ENCODE measurements at regions not wholly inside any gene's neighbourhood (a gene's known extent, or its start where the extent isn't known, plus 50 kb on each side); places are given as distances from the start of the nearest gene placed in this dataset.
A peak's percentile ranks its signal among the peaks of the same experiment; 100 is the strongest.

DNA sequence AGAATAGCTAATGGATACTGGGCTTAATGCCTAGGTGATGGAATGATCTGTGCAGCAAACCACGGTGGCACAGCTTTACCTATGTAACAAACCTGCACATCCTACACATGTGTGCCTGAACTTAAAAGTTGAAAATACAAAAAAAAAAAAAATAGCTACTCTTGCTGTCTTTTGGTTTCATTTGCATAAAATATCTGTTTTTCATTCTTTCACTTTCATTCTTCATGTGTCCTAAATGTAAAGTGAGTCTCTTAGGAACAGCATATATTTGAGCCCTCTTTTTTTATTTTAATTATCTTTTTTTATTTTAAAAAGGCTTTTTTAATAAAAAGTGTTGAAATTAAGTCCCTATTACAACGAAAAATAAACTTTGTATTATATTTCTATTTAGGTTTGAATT, 836.1 kb upstream of the KCND2 start:
- no peak for DNase-seq (ENCODE audit: low read depth)

DNA sequence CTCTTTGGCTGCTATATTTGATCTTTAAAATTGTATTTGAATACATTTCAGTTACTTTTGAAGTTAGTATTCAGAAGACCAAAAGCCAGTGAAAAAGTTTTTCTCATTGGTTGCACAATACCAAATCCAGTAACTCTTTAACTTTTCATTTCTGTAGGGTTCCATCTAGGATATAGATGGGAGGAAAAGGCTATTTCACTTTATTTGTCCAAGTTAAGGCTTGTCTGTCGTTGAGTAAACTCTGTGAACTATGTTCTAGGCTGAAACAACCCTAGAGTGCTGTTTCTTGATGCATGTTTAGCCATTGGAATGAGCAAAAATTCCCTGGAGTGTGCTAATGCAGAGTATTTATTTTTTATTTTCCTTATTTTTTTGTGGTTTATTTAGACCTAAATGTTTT, 834.7 kb upstream of the KCND2 start:
- no peak for DNase-seq (ENCODE audit: low read depth)

DNA sequence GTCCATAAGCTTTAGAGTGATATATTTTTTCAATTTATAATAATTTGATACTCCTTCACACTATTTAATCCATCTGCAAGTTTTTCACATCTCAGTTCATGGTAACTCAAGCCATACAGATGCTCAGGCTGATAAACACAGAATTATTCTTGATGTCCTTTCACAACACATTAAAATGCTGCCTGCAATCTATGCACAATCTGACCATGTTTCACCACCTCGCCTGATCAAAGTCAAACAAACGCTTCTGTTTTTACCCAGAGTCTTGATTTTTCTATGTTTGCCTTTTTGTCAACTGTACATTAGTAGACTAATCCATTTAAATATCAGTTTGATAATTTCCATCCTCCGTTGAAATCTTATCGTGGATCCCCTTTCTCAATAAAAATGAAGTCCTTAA, 833.8 kb upstream of the KCND2 start:
- no peak for DNase-seq (ENCODE audit: low read depth)

DNA sequence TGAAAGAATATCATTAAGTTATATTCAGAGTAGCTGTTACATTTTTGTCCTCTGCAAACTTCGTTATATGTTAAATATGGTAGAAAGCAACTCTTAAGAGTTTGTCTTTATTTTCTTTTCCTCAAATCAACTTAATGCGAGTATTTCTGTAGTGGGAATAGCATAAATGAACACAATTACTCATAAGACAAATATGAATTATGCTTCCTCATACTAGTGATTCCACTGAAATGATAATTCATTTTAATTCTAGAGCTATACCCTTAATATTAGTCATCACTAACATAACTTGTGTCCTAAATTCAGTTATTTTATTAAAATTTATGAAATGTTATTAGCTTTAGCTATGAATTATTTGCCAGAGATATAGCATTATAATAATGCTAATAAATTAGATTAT, 820.6 kb upstream of the KCND2 start:
- no peak for DNase-seq (ENCODE audit: low read depth)

DNA sequence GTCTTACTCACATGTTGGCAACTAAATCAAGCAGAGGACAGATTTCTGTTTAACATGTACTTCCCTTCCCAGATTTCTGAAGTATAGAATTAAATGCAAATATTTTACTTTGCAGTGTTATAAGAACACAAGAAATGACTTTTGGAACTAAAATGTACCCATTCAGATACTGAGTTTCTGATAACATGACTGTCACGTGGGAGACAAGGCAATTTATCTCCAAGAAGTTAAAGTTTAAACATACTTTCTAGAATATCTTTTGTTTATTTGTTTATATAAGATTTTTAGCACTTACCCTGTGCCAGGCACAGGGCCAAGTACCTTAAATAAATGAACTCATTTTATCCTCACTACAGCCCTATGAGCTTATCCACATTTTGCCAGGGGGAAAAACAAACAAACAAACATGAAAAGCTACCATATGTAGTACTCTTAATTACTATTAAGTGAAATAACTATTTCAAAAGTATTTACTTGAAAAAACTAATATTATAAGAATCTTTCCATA, 807.1 kb upstream of the KCND2 start:
- no peak for DNase-seq (ENCODE audit: low read depth)

DNA sequence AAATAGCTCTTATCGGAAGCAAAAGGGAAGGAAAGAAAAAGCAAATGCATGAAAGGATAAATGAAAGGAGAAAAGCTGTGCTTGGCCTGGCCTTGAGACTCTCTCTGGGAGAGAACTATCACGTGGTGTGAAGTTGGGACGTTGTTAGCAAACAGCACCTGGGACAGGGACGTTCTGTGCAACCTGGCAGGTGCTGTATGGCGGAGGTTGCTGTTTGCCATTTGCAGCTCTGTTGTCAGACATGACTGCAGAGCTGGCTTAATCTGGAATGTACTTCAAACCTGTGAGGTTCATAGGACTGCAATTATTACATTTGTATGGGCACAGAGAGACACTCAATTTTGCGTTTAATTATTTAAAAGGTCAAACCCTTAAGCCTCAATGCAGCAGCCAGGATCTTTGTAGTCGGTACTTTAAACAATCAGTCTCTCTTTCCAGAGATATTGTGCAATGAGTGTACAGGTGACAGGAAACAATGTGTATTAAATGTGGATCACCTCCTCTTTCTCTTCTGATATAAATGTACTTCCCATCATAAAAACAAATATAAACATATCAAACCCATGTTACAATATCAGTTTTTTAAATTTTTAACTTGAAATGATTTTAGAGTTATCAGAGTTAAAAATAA, 800.5 kb upstream of the KCND2 start:
- no peak for DNase-seq (ENCODE audit: low read depth)

DNA sequence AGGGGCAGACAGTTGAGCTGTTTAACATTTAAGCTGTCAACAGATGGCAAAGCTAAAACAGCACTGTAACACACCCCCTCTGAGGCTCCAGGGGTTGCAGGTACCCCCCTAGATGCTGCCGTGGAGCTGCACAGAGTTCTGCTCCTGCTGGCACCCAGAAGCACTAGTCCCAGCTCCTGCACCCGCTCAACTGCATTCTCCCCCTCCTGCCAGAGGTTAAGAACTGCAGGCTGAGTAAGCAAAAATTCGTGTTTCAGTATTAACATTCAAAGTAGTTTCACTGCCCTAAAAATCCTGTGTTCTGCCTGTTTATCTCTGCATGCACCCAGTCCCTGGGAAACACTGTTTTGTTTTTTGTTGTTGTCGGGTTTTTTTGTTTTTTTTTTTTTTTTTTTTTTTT, 790.8 kb upstream of the KCND2 start:
- no peak for DNase-seq (ENCODE audit: low read depth)

DNA sequence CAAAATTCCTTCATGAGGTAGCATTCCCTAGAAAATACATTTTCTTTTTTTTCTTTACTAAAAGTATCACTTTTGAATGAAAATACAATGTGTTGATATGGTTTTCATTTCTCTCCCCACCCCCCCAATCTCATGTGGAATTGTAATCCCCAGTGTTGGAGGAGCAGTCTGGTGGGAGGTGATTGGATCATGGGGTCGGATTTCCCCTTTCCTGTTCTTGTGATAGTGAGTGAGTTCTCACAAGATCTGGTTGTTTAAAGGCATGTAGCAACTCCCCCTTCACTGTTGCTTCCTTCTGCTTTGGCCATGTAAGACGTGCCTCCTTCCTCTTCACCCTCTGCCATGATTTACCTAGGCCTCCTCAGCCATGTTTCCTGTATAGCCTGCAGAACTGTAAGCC, 790.3 kb upstream of the KCND2 start:
- DNase-seq (ENCODE audit: low read depth) = no peak

DNA sequence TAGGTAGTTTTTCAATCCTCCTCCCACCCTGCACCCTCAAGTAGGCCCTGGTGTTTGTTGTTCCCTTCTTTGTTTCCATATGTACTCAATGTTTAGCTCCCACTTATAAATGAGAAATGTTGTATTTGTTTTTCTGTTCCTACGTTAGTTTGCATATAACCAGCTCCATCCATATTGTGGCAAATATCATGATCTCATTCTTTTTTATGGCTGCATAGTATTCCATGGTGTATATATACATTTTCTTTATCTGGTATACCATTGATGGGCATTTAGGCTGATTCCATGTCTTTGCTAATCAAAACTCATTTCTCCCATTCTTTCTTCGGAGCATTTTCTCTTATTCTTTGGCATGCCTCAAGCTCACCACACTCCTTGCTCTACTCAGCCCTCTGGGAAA, 789.6 kb upstream of the KCND2 start:
- no peak for DNase-seq (ENCODE audit: low read depth)

DNA sequence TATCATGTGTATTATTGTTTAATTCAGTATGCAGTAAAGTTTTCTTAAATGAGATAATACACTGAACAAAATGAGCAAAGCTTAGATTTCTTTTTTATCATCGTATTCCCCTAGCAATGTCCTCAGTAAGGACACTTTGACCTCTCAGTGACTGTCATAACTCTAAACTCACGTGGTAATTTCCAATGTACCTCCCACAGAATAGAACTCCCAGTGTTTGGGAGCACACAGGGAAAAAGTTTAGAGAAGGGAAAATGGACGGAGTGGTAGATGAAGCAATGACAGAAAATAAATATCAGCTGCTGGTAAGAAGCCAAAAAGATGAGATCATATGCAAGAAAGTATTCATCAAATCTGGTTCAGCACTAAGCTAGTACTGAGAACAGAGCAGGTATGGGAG, 758.6 kb upstream of the KCND2 start:
- no peak for DNase-seq (ENCODE audit: low read depth)

DNA sequence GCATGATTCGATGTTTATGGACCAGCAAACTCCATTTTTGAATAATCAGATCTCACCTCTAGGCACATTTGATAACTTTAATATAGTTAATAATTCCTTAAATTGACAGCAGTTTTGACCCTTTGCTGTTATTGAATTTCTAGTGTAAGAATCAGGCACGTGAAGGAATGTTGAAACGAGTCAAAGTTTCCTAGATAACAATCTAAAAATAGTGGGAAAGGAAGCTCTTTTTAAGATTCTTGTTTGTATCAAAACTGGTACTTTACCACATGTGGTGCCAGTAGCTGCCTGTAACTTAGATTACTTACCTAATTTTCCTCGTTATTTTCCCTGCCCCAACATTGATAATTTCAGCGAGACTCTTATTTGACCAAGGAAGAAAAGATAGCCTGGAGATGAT, 757.8 kb upstream of the KCND2 start:
- no peak for DNase-seq (ENCODE audit: low read depth)

DNA sequence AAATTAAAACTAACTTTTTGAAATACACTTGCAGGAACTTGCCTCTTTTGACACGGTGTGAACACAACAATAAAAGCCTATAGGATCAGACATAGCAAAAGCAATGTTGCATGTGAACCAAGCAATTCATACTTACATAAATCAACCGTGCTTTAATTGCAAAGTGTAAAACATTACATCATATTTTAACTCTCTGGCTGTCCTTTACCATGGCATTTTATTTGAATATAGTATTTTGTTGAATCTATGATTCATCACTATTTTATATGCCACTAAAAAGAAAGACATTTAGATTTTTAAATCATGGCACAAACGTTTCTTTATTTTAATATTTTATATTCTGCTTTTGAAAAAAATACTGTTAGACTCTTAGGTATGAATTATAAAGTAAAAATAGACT, 757.0 kb upstream of the KCND2 start:
- DNase-seq (ENCODE audit: low read depth) = no peak

DNA sequence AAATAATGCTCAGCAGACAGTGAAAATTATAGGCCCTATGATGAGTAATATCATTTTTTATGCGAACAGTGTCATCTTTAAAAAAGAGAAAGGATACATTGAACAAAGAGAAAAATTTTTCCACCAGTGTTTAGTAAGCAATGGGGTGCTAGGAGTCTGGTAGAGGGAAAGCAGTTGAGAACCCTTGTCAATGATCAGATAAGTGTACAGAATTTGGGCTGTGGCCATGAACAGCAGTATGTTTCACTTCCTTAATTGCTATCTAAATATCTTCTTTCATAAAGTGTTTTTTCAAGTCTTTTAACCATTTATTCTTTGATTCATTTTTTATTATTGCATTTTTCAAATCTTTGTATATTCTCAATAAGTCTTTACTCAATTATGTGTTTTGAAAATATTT, 750.7 kb upstream of the KCND2 start:
- no peak for DNase-seq (ENCODE audit: low read depth)

DNA sequence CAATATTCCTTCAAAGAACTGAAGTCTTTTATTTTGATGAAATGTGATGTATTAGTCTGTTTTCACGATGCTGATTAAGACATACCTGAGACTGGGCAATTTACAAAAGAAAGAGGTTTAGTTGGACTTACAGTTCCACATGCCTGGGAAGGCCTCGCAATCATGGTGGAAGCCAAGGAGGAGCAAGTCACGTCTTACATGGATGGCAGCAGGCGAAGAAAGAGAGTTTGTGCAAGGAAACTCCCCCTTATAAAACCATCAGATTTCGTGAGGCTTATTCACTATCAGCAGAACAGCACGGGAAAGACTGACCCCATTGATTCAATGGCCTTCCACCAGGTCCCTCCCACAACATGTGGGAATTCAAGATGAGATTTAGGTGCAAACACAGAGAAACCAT, 750.3 kb upstream of the KCND2 start:
- no peak for DNase-seq (ENCODE audit: low read depth)

DNA sequence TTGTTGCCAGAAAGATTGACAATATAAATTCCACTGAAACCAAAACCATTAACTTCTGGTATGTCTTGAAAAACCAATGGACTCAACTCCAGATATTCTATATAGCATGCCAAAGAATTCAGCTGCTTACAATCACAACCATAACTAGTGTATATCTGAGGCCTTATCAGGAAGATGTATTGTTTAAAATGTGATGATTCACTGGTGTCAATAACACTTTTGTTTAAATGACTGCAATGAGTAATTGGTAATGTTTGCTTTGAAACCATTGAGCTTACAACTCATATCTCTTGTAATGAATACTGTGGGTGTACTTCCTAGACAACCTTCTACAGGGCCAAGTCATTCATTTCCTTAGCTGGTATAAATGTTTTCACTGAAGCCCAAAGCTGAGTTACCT, 727.9 kb upstream of the KCND2 start:
- DNase-seq (ENCODE audit: low read depth) = peak; percentile 49

DNA sequence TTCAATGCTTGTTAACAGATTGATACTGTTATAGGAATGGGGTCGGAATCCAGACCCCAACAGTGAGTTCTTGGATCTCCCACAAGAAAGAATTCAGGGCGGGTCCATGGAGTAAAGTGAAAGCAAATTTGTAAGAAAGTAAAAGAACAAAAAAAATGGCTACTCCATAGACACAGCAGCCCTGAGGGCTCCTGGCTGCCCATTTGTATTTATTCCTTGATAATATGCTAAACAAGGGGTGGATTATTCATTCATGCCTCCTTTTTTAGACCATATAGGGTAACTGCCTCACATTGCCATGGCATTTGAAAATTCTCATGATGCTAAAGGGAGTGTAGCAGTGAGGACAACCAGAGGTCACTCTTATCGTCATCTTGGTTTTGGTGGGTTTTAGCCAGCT, 717.2 kb upstream of the KCND2 start:
- no peak for DNase-seq (ENCODE audit: low read depth)

DNA sequence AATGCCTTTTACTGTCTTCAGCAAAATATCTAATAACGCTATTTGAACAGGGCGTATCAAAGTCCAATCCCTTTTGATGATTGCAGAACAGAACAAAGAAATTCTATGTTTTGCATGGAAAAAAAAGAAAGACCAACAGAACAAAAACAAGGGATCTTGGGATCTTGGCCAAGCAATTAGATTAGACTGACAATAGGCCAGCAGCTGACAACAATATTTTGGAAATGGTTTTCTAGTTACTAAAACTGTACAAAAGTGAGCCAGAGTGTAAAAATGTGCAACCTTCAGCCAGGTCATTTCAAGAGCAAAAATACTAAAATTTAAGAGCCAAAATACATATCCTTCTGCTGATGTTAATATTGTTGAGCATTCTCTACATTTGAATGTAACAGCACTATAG, 716.5 kb upstream of the KCND2 start:
- DNase-seq (ENCODE audit: low read depth) = no peak

DNA sequence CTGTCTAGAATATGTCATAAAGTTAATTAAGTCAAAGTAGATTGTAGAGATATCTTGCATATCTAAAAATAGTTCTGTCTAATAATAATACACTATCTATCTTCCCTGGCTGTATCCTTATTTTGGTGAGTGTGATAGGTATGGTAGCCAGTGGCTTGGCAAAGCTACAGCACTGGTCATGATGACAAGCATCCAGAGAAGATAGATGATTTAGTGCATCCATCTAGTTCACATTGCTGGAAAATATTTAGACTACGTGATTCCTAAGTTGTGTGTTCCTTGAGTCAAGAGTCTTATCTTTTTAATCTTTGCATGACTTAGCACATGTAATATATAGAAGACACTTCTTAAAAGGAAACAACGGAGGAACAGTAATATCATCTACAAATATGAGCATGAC, 711.2 kb upstream of the KCND2 start:
- no peak for DNase-seq (ENCODE audit: low read depth)

DNA sequence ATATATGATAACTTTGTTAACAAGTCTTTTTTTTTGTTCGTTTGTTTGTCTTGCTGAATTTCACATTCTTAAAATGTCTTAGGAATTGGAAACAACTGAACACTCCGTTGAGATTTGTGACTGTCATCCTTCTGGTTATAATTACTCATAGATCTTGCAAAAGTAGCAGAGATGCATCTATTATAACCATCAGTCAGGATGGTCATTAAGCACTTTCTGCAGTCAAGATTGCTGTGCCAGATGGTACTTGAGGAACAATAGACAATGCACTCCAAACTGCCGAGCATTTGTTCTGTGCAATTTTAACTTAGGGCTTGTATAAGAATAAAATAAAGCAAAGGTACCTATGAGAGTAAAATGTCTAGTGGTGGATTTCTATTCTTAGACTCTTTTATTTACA, 710.1 kb upstream of the KCND2 start:
- DNase-seq (ENCODE audit: low read depth) = no peak

DNA sequence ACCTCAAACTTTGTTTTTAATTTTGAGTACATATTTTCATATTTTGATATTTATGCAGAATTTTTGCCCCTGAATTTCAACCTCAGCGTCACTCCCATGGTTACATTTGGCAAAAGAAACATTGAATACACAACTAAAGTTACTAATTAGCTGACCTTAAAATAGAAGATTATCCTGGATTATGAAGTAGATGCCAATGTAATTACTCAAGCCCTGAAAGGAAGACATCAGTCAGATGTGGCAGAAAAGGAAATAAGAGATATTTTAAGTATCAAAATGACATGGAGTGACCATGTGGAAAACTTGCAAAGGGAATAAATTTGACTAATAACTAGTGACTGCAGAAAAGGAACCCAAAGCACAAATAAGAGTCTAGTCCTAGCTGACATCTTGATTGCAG, 701.3 kb upstream of the KCND2 start:
- no peak for DNase-seq (ENCODE audit: low read depth)

DNA sequence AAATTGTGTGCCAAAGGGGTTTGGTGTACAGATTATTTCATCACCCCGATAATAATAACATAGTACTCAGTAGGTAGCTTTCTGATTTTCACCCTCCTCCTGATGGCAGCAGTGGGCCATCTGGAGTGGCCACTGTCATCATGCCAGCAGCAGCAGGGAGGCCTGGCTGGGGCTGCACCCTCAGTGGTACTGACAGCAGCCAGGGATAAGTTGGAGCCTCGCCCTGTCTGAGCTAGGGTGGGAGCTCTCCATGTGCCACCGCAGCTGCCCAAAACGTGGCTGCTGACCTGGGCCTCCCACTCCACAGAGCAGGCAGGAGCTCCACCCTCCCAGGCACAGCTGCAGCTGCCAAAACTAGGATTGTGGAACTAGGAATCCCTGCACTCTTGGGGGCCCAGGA, 700.8 kb upstream of the KCND2 start:
- no peak for DNase-seq (ENCODE audit: low read depth)

DNA sequence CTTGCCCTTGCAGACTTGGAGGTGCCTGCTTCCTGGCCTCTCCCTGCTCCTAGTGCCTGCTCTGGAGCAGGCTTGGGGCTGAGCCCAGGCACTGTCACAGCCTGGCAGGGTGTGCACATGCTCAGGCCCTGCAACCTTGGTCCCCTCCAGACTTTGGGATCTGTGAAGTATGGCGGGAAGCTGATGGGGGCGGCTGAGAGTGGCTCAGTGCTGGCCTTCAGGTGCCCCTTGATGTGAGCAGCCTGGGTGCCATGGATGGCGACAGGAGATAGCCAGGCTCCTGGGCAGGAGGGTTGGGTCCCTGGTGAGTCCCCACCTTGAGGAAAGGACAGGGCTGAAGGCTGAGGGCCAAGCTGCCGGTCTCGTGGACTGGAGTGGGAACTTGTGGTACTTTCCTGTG, 700.4 kb upstream of the KCND2 start:
- no peak for DNase-seq (ENCODE audit: low read depth)

DNA sequence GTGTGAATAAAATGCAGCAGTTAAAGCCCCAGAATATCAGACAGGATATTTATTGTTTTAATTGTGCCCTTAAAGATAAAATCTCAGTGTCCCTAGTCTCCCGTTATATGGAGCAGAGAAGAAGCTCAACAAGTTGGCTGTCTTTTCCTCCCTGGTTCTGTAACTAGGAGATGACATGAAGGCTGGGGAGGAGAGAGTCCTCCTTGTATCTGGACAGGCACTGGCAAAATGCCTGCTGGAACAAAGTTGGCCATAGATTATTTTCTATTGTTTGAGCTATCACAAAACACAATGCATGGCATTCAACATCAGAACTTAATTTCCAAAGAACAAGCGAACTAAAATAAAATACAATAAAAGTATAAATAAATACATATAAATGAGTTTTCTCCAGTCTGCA, 694.9 kb upstream of the KCND2 start:
- DNase-seq (ENCODE audit: low read depth) = no peak

DNA sequence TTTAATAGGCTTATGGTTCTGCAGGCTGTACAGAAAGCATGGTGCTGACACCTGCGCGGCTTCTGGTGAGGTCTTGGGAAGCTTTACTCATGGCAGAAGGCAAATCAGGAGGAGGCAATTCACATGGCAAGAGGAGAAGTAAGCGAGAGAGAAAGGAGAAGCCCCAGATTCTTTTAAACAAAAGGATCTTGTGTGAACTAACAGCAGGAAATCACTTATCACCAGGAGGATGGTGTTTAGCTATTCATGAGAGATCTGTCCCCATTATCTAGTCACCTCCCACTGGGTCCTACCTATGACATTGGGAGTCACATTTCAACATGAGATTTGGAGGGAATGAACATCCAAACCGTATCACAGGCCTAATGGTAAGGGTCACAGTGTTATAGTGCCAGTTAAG, 678.0 kb upstream of the KCND2 start:
- no peak for DNase-seq (ENCODE audit: low read depth)

DNA sequence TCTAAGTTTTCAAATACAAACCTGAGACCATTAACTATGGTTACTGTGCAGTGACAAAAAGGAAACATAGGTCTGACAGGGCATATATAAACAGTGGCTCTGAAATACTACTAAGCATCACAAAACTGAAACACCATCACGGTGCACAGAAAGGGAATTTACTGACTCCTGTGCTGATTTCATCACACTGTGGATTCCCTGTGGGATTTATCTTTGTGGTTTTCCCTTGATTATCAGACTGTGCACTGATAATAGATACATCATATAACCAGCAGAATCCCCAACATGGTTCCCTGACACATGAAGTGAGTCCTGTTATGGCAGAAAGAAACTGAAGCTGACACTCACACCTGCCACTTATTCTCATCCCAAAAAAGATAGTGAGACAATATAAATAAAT, 676.3 kb upstream of the KCND2 start:
- DNase-seq (ENCODE audit: low read depth) = no peak
